NOMO-1 treated with dmso at 0.1 percent for 144 hours (cell line): ENCODE measurements at regions not wholly inside any gene's neighbourhood (a gene's known extent, or its start where the extent isn't known, plus 50 kb on each side); places are given as distances from the start of the nearest gene placed in this dataset.
"Not testable (repeated sequence)": the region's sequence is repeated elsewhere in the genome, so short reads cannot be mapped to it uniquely, and the experiment has no call there.

Experiments used
- DNase-seq: peaks from one replicate; lab custom pipeline; 2025; ENCODE audit not compliant: unreplicated experiment; lab: John Stamatoyannopoulos, UW

- not testable (repeated sequence) for DNase-seq
Measured at GRCh38 chr4:140219070-140219469, 65.1 kb upstream of the MAML3 start.

- DNase-seq: no peak
Measured at GRCh38 chr4:140213749-140214148, 59.8 kb upstream of the MAML3 start.

- DNase-seq: no peak
Measured at GRCh38 chr4:140213116-140213515, 59.1 kb upstream of the MAML3 start.

GRCh38 chr4:140212646-140213045, 58.7 kb upstream of the MAML3 start:
- DNase-seq: no peak

GRCh38 chr4:140212194-140212593, 58.2 kb upstream of the MAML3 start:
- DNase-seq: no peak

- DNase-seq: no peak
Measured at GRCh38 chr4:140211693-140212092, 57.7 kb upstream of the MAML3 start.

- no peak for DNase-seq
Measured at GRCh38 chr4:140211161-140211560, 57.2 kb upstream of the MAML3 start.

- no peak for DNase-seq
Measured at GRCh38 chr4:140208921-140209320, 54.9 kb upstream of the MAML3 start.
